Heart left ventricle (tissue), 13 donors: ENCODE measurements at regions not wholly inside any gene's neighbourhood (a gene's known extent, or its start where the extent isn't known, plus 50 kb on each side); places are given as distances from the start of the nearest gene placed in this dataset.

Experiments
- CTCF ChIP-seq, 12 donors: fragments of 200-600 bp; sonication (generic) in 4 of 12; IDR thresholded peaks; one replicate each; pipeline versions ENCODE4 v1.5.0 to v1.8.0; 2018 to 2022; ENCODE audit warnings: antibody characterized with exemption in 12 of 12, mild to moderate bottlenecking in 5 of 12
- POLR2A ChIP-seq, 2 donors: fragments of 450-650 bp; IDR thresholded peaks; one replicate each; pipeline ENCODE4 v1.6.1; 2017; ENCODE audit warnings: antibody characterized with exemption in 2 of 2, mild to moderate bottlenecking in 2 of 2, moderate library complexity in 2 of 2
- donor health status: ischemic (EF 13 %, LVEDD 7.1; RV severe dilation, severe dysfunction).
- donor health status: DM: no; HTN: yes; CAD: no.
- donor health status: DM: no; HTN: no; CAD: no.
- donor health status: ischemic (EF 25% LVEDD 6.9; RV normal size, moderate dysfunction).
- donor health status: ischemic (EF 25% LVEDD 5.7; RV mildly dilated, moderate dysfunction).
- donor health status: ischemic (EF 35%, LVEDD 5.7; RV mildly dilated, moderate dysfunction).
- donor health status: nonischemic (EF 11% LVEDD 7.7; RV severe dilation, severe dysfunction).
- donor health status: DM: yes; HTN: yes; CAD: no.
- donor health status: PGD.
- donor health status: ischemic (EF 29% LVEDD 5.4; RV normal size, mild dysfunction).
- donor health status: nonischemic (EF 23%, LVEDD 6.1; RV moderate dilation, normal function).

DNA sequence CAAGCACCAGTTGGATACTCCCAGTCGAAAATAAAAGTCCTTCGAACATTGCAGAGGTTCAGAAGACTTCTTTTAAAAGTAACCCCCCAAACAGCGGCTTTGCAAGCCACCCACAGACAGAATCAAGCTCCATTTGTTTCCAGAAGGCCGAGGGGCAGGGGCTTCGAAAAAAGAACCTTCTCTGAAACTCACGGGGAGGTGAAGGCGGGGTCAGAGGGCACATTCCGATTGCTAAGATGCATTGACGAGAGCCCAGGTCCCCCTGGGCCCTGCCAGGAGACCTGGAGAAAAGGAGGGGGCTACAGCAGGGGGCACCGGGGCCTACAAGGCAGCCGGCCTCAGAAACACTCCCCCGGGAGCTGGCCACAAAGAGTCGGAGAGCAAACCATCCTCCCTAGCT, 306.8 kb downstream of the MN1 start:
- no peak for TF ChIP-seq POLR2A (IDR thresholded peaks at IDR 0.05)
- no peak for TF ChIP-seq CTCF (IDR thresholded peaks at IDR 0.05)
